HG03354 (cell line): ENCODE measurements at regions not wholly inside any gene's neighbourhood (a gene's known extent, or its start where the extent isn't known, plus 50 kb on each side); places are given as distances from the start of the nearest gene placed in this dataset.

ENCODE experiments used
- ATAC-seq: cut with Tn5 transposase; IDR thresholded peaks from one replicate; pipeline ENCODE4 v1.9.1; 2021; ENCODE audit warnings: mild to moderate bottlenecking; ENCODE audit not compliant: unreplicated experiment, poor library complexity, severe bottlenecking

GRCh38 chr2:78845664-78846185, 179.8 kb upstream of the REG3G start:
- ATAC-seq: no peak

GRCh38 chr2:78861546-78861945, 164.0 kb upstream of the REG3G start:
- ATAC-seq: peak; percentile 60

- no peak for ATAC-seq
Observed at GRCh38 chr2:78864205-78864604, 161.3 kb upstream of the REG3G start.

GRCh38 chr2:78865667-78866066, 159.8 kb upstream of the REG3G start:
- no peak for ATAC-seq

- no peak for ATAC-seq
Observed at GRCh38 chr2:78870343-78870967, 155.0 kb upstream of the REG3G start.

DNA sequence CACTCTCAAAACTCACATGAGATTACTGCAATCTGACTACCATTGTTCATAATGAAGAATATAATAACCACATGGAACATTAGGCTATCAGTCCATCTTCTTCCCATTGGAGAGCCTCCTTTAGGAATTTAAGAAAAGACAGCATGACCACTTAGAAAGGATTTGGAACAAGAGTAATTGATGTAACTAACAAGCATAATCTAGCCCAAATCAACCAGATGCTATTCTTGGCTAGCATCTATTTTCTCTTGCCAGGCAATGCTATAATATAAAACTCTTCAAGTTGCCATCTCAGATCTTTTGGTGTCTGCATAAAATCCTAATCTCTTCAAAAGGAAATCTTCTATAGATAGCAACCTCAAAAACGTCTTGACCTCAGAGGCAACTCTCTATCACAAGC, 152.0 kb upstream of the REG3G start:
- ATAC-seq: no peak

GRCh38 chr2:78876316-78876688, 149.2 kb upstream of the REG3G start:
- ATAC-seq: no peak

- no peak for ATAC-seq
Observed at GRCh38 chr2:78887446-78887845, 138.1 kb upstream of the REG3G start.

GRCh38 chr2:78890935-78891334, 134.6 kb upstream of the REG3G start:
- no peak for ATAC-seq

DNA sequence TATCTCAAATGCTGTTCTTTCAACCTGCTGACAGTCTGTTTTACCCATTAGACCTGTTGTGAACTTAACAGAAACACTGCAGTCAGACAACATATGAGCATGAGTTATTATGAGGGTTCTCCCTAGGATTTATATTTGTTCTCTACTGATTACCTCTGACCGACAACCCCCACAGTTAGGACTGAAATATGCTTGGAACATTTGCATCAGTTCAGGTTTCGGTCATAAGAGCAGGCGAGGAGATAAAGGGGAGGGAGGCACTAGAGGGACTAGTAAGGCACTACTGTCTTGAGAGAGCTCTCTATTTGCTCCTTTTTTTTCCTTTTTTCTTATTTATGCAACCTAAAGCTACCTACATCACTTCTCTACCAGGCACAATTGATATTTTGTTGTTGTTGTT, 133.2 kb upstream of the REG3G start:
- ATAC-seq: no peak

DNA sequence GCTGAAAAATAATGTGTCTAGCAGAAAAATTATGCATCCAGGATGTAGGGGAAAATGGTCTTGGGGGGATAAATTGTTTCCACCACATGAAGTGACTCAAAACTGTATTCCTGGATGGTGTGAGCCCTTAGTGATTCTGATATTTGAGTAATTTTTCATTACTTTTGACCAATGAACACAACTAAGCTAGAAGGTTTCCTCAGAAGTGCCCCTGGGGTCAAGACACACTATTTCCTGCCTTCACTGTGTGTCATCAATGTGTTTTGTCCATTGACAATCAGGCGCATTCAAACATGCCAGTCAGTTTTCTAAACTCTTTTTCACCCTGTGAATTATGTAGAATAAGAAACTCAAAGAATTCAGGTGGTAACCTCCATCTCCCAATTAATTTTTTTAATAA, 130.5 kb upstream of the REG3G start:
- ATAC-seq: no peak

DNA sequence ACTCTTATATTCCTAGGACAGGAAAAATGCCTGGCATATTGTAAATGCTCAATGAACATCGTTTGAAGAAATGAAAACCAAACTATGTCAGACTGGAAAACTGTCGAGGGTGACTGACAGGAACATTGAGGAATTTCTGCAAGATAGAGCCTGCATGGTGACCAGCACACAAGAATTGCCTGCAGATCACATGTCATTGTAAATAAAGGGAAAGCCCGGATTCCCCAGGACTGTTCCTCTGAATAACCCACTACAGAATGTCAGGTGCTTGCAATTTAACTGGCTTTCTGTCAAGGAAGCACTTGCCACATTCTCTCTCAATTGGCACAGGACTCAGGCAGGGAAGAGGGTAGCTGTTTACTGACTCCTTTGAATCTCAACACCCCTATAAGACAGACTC, 129.0 kb upstream of the REG3G start:
- ATAC-seq: no peak

DNA sequence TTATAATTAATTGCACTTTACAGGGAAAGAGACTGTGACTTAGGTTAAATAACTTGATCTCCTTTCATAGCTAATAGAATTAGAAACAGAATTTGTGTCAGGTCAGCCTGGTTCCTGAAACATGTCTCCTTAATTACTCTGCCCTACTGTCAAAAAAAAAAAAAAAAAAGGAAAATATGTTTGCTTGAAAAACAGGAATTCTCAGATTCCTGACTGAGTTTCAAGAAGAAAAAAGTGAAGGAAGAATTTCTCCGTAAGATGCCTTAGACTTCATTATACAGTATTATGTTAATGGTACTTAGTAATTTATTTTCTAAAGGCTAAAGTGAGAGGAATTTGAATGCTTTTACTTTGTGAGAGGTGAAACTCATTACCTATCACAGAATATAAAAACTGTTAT, 118.4 kb upstream of the REG3G start:
- ATAC-seq: no peak

- ATAC-seq: no peak
Observed at GRCh38 chr2:78908973-78909372, 116.5 kb upstream of the REG3G start.

GRCh38 chr2:78910376-78910775, 115.1 kb upstream of the REG3G start:
- ATAC-seq: no peak

DNA sequence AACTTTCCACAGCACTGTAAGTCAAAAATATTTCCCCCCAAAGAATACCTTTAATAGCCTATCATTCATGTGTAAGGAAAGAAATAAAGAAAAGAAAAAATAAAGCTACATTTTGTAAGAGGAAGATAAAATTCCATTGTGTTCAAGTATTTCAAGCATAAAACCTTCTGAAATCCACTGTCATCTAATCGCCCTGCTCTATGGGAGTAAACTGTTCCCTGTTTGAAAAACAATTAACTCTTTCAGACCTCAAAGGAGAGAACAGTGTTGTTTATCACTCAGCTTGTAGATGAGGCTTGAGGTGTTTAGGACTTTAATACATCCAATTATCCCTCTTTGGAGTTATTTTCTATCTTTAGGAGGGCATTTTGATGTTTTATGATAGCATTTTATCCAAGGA, 112.2 kb upstream of the REG3G start:
- ATAC-seq: no peak

- ATAC-seq: no peak
Observed at GRCh38 chr2:78925258-78925657, 100.2 kb upstream of the REG3G start.

- no peak for ATAC-seq
Observed at GRCh38 chr2:78928502-78928901, 97.0 kb upstream of the REG3G start.

DNA sequence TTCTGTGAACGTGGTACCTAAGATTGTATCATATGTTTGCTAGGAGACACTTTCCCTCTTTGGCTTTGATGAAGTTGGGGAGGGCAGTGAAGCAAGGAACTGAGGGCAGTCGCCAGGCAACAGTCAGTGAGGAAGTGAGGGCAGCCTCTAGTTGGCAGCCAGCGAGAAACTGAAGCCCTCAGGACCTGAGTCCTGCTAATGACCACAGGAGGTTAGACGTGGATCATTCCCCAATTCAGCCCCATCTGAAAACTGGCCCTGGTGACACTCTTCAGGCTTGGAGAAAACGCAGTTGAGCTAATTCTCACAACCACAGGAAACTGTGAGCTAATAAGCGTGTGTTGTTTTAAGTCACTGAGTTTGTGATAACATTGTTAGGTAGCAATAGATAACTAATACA, 84.5 kb upstream of the REG3G start:
- ATAC-seq: no peak

GRCh38 chr2:78941751-78942150, 83.8 kb upstream of the REG3G start:
- ATAC-seq: no peak

DNA sequence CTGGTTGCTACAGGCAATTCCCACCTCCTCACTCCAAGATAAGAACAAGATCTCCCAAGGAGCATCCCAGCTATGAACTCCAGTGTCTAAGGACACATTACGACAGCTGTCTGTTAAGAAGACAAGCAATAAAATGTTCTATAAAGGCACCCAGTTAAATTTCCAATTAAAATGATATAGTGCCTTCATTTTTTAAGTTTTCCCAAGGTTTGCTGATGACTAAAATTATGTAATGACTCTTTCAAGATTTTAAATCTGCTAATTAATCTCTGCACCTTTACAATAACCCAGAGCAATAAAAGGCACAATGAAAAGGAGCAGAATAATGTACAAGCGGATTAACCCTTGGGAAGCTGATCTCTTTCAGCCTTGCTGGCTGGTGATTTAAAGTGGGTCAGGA, 61.6 kb upstream of the REG3G start:
- ATAC-seq: no peak

- ATAC-seq: no peak
Observed at GRCh38 chr2:78967294-78967693, 58.2 kb upstream of the REG3G start.
